ENCODE measurements at regions not wholly inside any gene's neighbourhood (a gene's known extent, or its start where the extent isn't known, plus 50 kb on each side); places are given as distances from the start of the nearest gene placed in this dataset.

- no peak for TF ChIP-seq ZFP41 (tag by site-specific recombination; IDR thresholded peaks at IDR 0.05; ENCODE audit: borderline replicate concordance)
These were observed 763.7 kb upstream of the CRIM1 start (continued) for GRCh38 chr2:35591886-35592285.

- Histone ChIP-seq H3K27ac (ENCODE audit: extremely low read depth, low read depth, low read length) (no peak overlapping the region), H3K4me3 (ENCODE audit: low read depth, low read length) (no peak overlapping the region), H3K36me3 (ENCODE audit: control insufficient read depth in 2 of 2, insufficient read depth in 1 of 2, low read length in 2 of 2) (no peaks in the 10 kb centered on the region), H3K4me1 (ENCODE audit: control insufficient read depth, insufficient read depth, low read length) (no peaks in the 10 kb centered on the region), H3K9me3 (ENCODE audit: control insufficient read depth, insufficient read depth, low read depth, low read length) (no peaks in the 10 kb centered on the region)
- no peak for TF ChIP-seq ZNF404 (tag by site-specific recombination; IDR thresholded peaks at IDR 0.05)
- no peak for TF ChIP-seq PRDM2 (tag by site-specific recombination; IDR thresholded peaks at IDR 0.05; ENCODE audit: borderline replicate concordance)
- TF ChIP-seq SCRT2 (tag by site-specific recombination; IDR thresholded peaks at IDR 0.05) = no peak
- TF ChIP-seq GLIS1 (tag by site-specific recombination; IDR thresholded peaks at IDR 0.05) = no peak
- TF ChIP-seq ZNF366 (tag by site-specific recombination; conservative IDR thresholded peaks at IDR 0.05) = no peak
- TF ChIP-seq ZNF623 (tag by site-specific recombination; IDR thresholded peaks at IDR 0.05) = no peak
- TF ChIP-seq ZNF248 (tag by site-specific recombination; IDR thresholded peaks at IDR 0.05) = no peak
- TF ChIP-seq ZNF785 (tag by site-specific recombination; IDR thresholded peaks at IDR 0.05) = no peak
- TF ChIP-seq ELK4 (IDR thresholded peaks at IDR 0.05; ENCODE audit: borderline replicate concordance, low read depth, low read length) = no peak
- no peak for TF ChIP-seq PATZ1 (tag by site-specific recombination; IDR thresholded peaks at IDR 0.05)
- peak; percentile 84 for TF ChIP-seq SETDB1 (IDR thresholded peaks at IDR 0.05; ENCODE audit: insufficient read length, low read length)
- TF ChIP-seq SCRT1 (tag by site-specific recombination; IDR thresholded peaks at IDR 0.05; ENCODE audit: borderline replicate concordance) = no peak
- peak; percentile 79; the same call in 1 of the 2 replicates for TF ChIP-seq TRIM28 (IDR thresholded peaks at IDR 0.05; ENCODE audit: borderline replicate concordance, low read length)
- ChIA-PET POLR2A (no interaction called here), CTCF (no interaction called here)
These were observed 769.6 kb upstream of the CRIM1 start for GRCh38 chr2:35585972-35586371.

GRCh38 chr2:35582637-35583036, 772.9 kb upstream of the CRIM1 start:
- no peak overlapping the region for H3K27ac ChIP-seq (ENCODE audit: extremely low read depth, low read depth, low read length)
- CTCF ChIA-PET = no interaction called here
- no peaks in the 10 kb centered on the region for H3K36me3 ChIP-seq (ENCODE audit: control insufficient read depth in 2 of 2, insufficient read depth in 1 of 2, low read length in 2 of 2)
- no peaks in the 10 kb centered on the region for H3K4me1 ChIP-seq (ENCODE audit: control insufficient read depth, insufficient read depth, low read length)
- no peak overlapping the region for H3K4me3 ChIP-seq (ENCODE audit: low read depth, low read length)
- H3K9me3 ChIP-seq (ENCODE audit: control insufficient read depth, insufficient read depth, low read depth, low read length) = no peaks in the 10 kb centered on the region
- POLR2A ChIA-PET = no interaction called here
- TF ChIP-seq KLF9 (tag by site-specific recombination; IDR thresholded peaks at IDR 0.05; ENCODE audit: low read depth) = no peak
- no peak for TF ChIP-seq ZNF394 (tag by site-specific recombination; IDR thresholded peaks at IDR 0.05; ENCODE audit: borderline replicate concordance)
- TF ChIP-seq ZNF785 (tag by site-specific recombination; IDR thresholded peaks at IDR 0.05) = no peak
- TF ChIP-seq BCL11A (tag by site-specific recombination; IDR thresholded peaks at IDR 0.05; ENCODE audit: low read depth) = no peak
- no peak for TF ChIP-seq ZNF341 (tag by site-specific recombination; IDR thresholded peaks at IDR 0.05; ENCODE audit: low read depth)
- no peak for TF ChIP-seq ZNF266 (tag by site-specific recombination; IDR thresholded peaks at IDR 0.05; ENCODE audit: low read depth)
- no peak for TF ChIP-seq ELK4 (IDR thresholded peaks at IDR 0.05; ENCODE audit: borderline replicate concordance, low read depth, low read length)
- no peak for TF ChIP-seq ZNF473 (tag by site-specific recombination; IDR thresholded peaks at IDR 0.05)

Measured in HEK293 (cell line).